ENCODE measurements at regions not wholly inside any gene's neighbourhood (a gene's known extent, or its start where the extent isn't known, plus 50 kb on each side); places are given as distances from the start of the nearest gene placed in this dataset.

DNA sequence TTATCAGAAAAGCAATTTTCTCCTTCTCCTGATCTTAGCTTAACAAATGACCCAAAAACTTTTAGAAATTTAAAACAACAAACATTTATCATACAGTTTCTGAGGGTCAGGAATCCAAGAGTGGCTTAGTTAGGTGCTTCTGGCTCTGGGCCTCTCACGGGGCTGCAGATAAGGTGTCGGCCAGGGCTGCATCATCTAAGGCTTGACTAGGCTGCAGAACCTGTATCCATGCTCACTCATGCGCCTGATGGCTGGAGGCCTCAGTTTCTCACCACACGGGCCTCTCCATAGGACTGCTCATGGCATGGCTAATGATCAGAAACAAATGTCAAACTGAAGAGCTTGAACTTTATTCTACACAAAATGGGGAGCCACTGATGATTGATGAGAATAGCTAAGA, 210.0 kb downstream of the SEC61B start:
- Histone ChIP-seq H4K91ac (ENCODE audit: insufficient read length, low read depth, low read length) (no peak overlapping the region), H3K9ac (ENCODE audit: extremely low read depth, insufficient read length, low read length) (no peak overlapping the region), H3K14ac (ENCODE audit: insufficient read depth, low read length) (no peak overlapping the region), H3K79me1 (ENCODE audit: insufficient read depth, low read depth, low read length, poor library complexity, severe bottlenecking) (no peaks in the 10 kb centered on the region), H3K4me1 (ENCODE audit: insufficient read depth, low read length) (peaks cover 2% of the 10 kb centered on the region; the same call in 1 of the 2 replicates), H2BK120ac (ENCODE audit: low read depth, low read length, poor library complexity, severe bottlenecking) (no peak overlapping the region), H3K27ac (ENCODE audit: insufficient read length, low read depth, low read length) (no peak overlapping the region), H3K23ac (ENCODE audit: insufficient read length, low read depth, low read length) (no peak overlapping the region), H4K5ac (ENCODE audit: insufficient read length, low read depth, low read length) (no peak overlapping the region), H2AFZ (ENCODE audit: low read length) (no peak overlapping the region), H3K23me2 (ENCODE audit: insufficient read length, low read depth, low read length, poor library complexity, severe bottlenecking) (no peaks in the 10 kb centered on the region), H3K27me3 (ENCODE audit: insufficient read depth, low read length) (no peaks in the 10 kb centered on the region), H2AK5ac (ENCODE audit: insufficient read length, low read length) (no peak overlapping the region), H2BK20ac (ENCODE audit: low read depth, low read length, poor library complexity, severe bottlenecking) (no peak overlapping the region), H2BK12ac (ENCODE audit: insufficient read length, low read depth, low read length) (no peak overlapping the region), H3K18ac (ENCODE audit: insufficient read length, low read depth, low read length) (no peak overlapping the region), H3T11ph (ENCODE audit: low read length) (no peak overlapping the region), H3K4me2 (ENCODE audit: insufficient read depth, insufficient read length, low read length) (no peak overlapping the region), H3K79me2 (ENCODE audit: insufficient read depth, low read length) (no peaks in the 10 kb centered on the region), H3K9me3 (ENCODE audit: control insufficient read depth, low read depth, low read length) (no peaks in the 10 kb centered on the region), H3K4ac (ENCODE audit: low read depth, low read length) (no peak overlapping the region), H2BK15ac (ENCODE audit: low read depth, low read length) (no peak overlapping the region), H4K20me1 (ENCODE audit: control insufficient read depth, insufficient read depth, insufficient read length) (no peaks in the 10 kb centered on the region), H3K56ac (ENCODE audit: insufficient read length, low read depth, low read length) (no peak overlapping the region), H2BK5ac (ENCODE audit: insufficient read length, low read length) (no peak overlapping the region), H4K8ac (replicated peaks; ENCODE audit: insufficient read length, low read depth, low read length) (no peak overlapping the region)
- DNase-seq: no peak
- H3K9me3 Mint-ChIP-seq: peaks cover 0 to 3% of the 10 kb centered on the region in 2 experiments; a peak in 2 of 5 replicates
- H3K27me3 Mint-ChIP-seq (ENCODE audit: low read depth): no peaks in the 10 kb centered on the region
- TF ChIP-seq, protein P1, sequence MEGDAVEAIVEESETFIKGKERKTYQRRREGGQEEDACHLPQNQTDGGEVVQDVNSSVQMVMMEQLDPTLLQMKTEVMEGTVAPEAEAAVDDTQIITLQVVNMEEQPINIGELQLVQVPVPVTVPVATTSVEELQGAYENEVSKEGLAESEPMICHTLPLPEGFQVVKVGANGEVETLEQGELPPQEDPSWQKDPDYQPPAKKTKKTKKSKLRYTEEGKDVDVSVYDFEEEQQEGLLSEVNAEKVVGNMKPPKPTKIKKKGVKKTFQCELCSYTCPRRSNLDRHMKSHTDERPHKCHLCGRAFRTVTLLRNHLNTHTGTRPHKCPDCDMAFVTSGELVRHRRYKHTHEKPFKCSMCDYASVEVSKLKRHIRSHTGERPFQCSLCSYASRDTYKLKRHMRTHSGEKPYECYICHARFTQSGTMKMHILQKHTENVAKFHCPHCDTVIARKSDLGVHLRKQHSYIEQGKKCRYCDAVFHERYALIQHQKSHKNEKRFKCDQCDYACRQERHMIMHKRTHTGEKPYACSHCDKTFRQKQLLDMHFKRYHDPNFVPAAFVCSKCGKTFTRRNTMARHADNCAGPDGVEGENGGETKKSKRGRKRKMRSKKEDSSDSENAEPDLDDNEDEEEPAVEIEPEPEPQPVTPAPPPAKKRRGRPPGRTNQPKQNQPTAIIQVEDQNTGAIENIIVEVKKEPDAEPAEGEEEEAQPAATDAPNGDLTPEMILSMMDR (conservative IDR thresholded peaks at IDR 0.05): no peak
- H3K27ac Mint-ChIP-seq: no peak overlapping the region
- peaks cover 0 to 9% of the 10 kb centered on the region in 2 experiments; a peak in 2 of 4 replicates for H3K4me1 Mint-ChIP-seq
- H3K36me3 Mint-ChIP-seq (ENCODE audit: insufficient read depth in 1 of 3, low read depth in 3 of 3): no peaks in the 10 kb centered on the region
- WGBS (ENCODE audit: extremely low coverage, insufficient read length, low lambda C conversion rate): no CpG with 5 or more reads among the region's 4 CpGs
- H3K4me3 Mint-ChIP-seq: no peak overlapping the region
